Ovary (tissue), 3 donors: ENCODE measurements at regions not wholly inside any gene's neighbourhood (a gene's known extent, or its start where the extent isn't known, plus 50 kb on each side); places are given as distances from the start of the nearest gene placed in this dataset.

Experiments
- CTCF ChIP-seq, 3 donors: fragments of 450-650 bp in 2 of 3; fragments of 200-600 bp in 1 of 3; IDR thresholded peaks; one replicate each; pipeline versions ENCODE4 v1.5.1 to v1.8.0; 2016 to 2022; ENCODE audit warnings: antibody characterized with exemption in 3 of 3, mild to moderate bottlenecking in 1 of 3
- POLR2A ChIP-seq: fragments of 450-650 bp; IDR thresholded peaks from one replicate; pipeline ENCODE4 v1.6.1; 2017; ENCODE audit warnings: antibody characterized with exemption, mild to moderate bottlenecking, moderate library complexity
- donor health status: DM: no; HTN: no; CAD: no.

GRCh38 chr13:34371645-34372395 is 553.9 kb downstream of the RFC3 start:
- TF ChIP-seq CTCF (IDR thresholded peaks at IDR 0.05) (no peak), POLR2A (no peak)
